ENCODE measurements at regions not wholly inside any gene's neighbourhood (a gene's known extent, or its start where the extent isn't known, plus 50 kb on each side); places are given as distances from the start of the nearest gene placed in this dataset.
"Not testable (repeated sequence)": the region's sequence is repeated elsewhere in the genome, so short reads cannot be mapped to it uniquely, and the experiment has no call there.

- H3K4me2 ChIP-seq (ENCODE audit: low read depth, low read length); H3K36me3 ChIP-seq (ENCODE audit: control insufficient read depth, insufficient read depth, low read length); POLR2A ChIA-PET (ENCODE audit: unreplicated experiment); H3K9me3 ChIP-seq (ENCODE audit: control insufficient read depth, insufficient read depth, low read length); dilution Hi-C loops (cut with HindIII; ENCODE audit: low sequenced_read_pairs, unreplicated experiment); H3K79me1 ChIP-seq (ENCODE audit: low read depth in 1 of 2, low read length in 2 of 2); H3K4me3 ChIP-seq (ENCODE audit: insufficient read depth, low read depth, low read length); H3K14ac ChIP-seq (replicated peaks; ENCODE audit: low read depth, low read length); ATAC-seq (ENCODE audit: low read depth); H4K5ac ChIP-seq (ENCODE audit: low read depth, low read length); H3K56ac ChIP-seq (ENCODE audit: extremely low read depth, insufficient read depth, low read length); H3K9ac ChIP-seq (ENCODE audit: low read depth, low read length); H4K91ac ChIP-seq (ENCODE audit: insufficient read depth, low read depth, low read length); intact Hi-C loops (cut with micrococcal nuclease); H2AK9ac ChIP-seq (replicated peaks; ENCODE audit: low read depth, low read length, poor library complexity); H3K27ac ChIP-seq (ENCODE audit: insufficient read depth, low read length); H2BK15ac ChIP-seq (ENCODE audit: low read depth, low read length); H3K4ac ChIP-seq (ENCODE audit: low read depth, low read length); DNase-seq; H3K4me1 ChIP-seq (ENCODE audit: control insufficient read depth, insufficient read depth, low read length); H4K8ac ChIP-seq (ENCODE audit: low read depth in 2 of 2, low read length in 2 of 2); H2BK120ac ChIP-seq (ENCODE audit: low read depth, low read length); H2AK5ac ChIP-seq (ENCODE audit: low read depth, low read length); H3K18ac ChIP-seq (ENCODE audit: low read depth, low read length); H2BK5ac ChIP-seq (ENCODE audit: low read depth, low read length, poor library complexity, severe bottlenecking); CTCF ChIA-PET; H2BK20ac ChIP-seq (ENCODE audit: low read depth, low read length); in situ Hi-C loops (cut with MboI; ENCODE audit: low sequenced_read_pairs); H3K27me3 ChIP-seq (ENCODE audit: control insufficient read depth, insufficient read depth, low read length); H3K23ac ChIP-seq (ENCODE audit: low read depth, low read length); H4K20me1 ChIP-seq (ENCODE audit: insufficient read depth, low read length); H3K9me1 ChIP-seq (ENCODE audit: insufficient read depth, low read length); BruUV-seq (replicated peaks); H2AFZ ChIP-seq (replicated peaks; ENCODE audit: low read length, poor library complexity): not testable (repeated sequence)
- 84% methylated on average over 5 of the region's 26 CpGs; no CpG with 5 or more reads in 1 of the 2 experiments for WGBS, 2 experiments (ENCODE audit: extremely low coverage in 2 of 2, insufficient read length in 1 of 2)
Observed at GRCh38 chr3:166423824-166424513, 586.7 kb upstream of the BCHE start.

Measured in IMR-90 (cell line).